Breast epithelium (tissue), 3 donors: ENCODE measurements at regions not wholly inside any gene's neighbourhood (a gene's known extent, or its start where the extent isn't known, plus 50 kb on each side); places are given as distances from the start of the nearest gene placed in this dataset.

Experiments used
- POLR2A ChIP-seq: fragments of 450-650 bp; IDR thresholded peaks from one replicate; pipeline ENCODE4 v1.6.1; 2016; ENCODE audit warnings: antibody characterized with exemption, mild to moderate bottlenecking, moderate library complexity
- POLR2AphosphoS5 ChIP-seq, 3 donors: sonication (generic); formaldehyde crosslinking; IDR thresholded peaks; one replicate each; pipeline ENCODE4 v1.6.1; 2017; ENCODE audit warnings: antibody characterized with exemption in 3 of 3
- TF ChIP-seq, protein P1 (sequence below), 3 donors: fragments of 450-650 bp; IDR thresholded peaks; one replicate each; pipeline ENCODE4 v1.5.1; 2016 to 2017; ENCODE audit warnings: antibody characterized with exemption in 3 of 3, mild to moderate bottlenecking in 3 of 3, moderate library complexity in 3 of 3

- no peak for TF ChIP-seq POLR2A
- TF ChIP-seq, protein P1, sequence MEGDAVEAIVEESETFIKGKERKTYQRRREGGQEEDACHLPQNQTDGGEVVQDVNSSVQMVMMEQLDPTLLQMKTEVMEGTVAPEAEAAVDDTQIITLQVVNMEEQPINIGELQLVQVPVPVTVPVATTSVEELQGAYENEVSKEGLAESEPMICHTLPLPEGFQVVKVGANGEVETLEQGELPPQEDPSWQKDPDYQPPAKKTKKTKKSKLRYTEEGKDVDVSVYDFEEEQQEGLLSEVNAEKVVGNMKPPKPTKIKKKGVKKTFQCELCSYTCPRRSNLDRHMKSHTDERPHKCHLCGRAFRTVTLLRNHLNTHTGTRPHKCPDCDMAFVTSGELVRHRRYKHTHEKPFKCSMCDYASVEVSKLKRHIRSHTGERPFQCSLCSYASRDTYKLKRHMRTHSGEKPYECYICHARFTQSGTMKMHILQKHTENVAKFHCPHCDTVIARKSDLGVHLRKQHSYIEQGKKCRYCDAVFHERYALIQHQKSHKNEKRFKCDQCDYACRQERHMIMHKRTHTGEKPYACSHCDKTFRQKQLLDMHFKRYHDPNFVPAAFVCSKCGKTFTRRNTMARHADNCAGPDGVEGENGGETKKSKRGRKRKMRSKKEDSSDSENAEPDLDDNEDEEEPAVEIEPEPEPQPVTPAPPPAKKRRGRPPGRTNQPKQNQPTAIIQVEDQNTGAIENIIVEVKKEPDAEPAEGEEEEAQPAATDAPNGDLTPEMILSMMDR (IDR thresholded peaks at IDR 0.05) = no peak
- TF ChIP-seq POLR2AphosphoS5 (IDR thresholded peaks at IDR 0.05) = no peak
Observed at GRCh38 chr1:232227306-232227705, 402.6 kb downstream of the SIPA1L2 start.
